ENCODE measurements at regions not wholly inside any gene's neighbourhood (a gene's known extent, or its start where the extent isn't known, plus 50 kb on each side); places are given as distances from the start of the nearest gene placed in this dataset.
"Not testable (repeated sequence)": the region's sequence is repeated elsewhere in the genome, so short reads cannot be mapped to it uniquely, and the experiment has no call there.

- no peak for DNase-seq
- in situ Hi-C loops (cut with HindIII; ENCODE audit: low pct_ligation_motif_present, low pct_unique_long_range_greater_than_20kb, low sequenced_read_pairs), result no loop called here
Measured at GRCh38 chr21:14741256-14741655, 195.1 kb upstream of the SAMSN1 start.

GRCh38 chr21:14740692-14741091, 194.6 kb upstream of the SAMSN1 start:
- no peak for DNase-seq
- in situ Hi-C loops (cut with HindIII; ENCODE audit: low pct_ligation_motif_present, low pct_unique_long_range_greater_than_20kb, low sequenced_read_pairs), result no loop called here

GRCh38 chr21:14740116-14740515, 194.0 kb upstream of the SAMSN1 start:
- in situ Hi-C loops (cut with HindIII; ENCODE audit: low pct_ligation_motif_present, low pct_unique_long_range_greater_than_20kb, low sequenced_read_pairs), result no loop called here
- DNase-seq, result no peak

GRCh38 chr21:14739590-14739989, 193.5 kb upstream of the SAMSN1 start:
- in situ Hi-C loops (cut with HindIII; ENCODE audit: low pct_ligation_motif_present, low pct_unique_long_range_greater_than_20kb, low sequenced_read_pairs), result no loop called here
- no peak for DNase-seq

- in situ Hi-C loops (cut with HindIII; ENCODE audit: low pct_ligation_motif_present, low pct_unique_long_range_greater_than_20kb, low sequenced_read_pairs); DNase-seq: not testable (repeated sequence)
Measured at GRCh38 chr21:14738576-14738975, 192.5 kb upstream of the SAMSN1 start.

GRCh38 chr21:14737922-14738321, 191.8 kb upstream of the SAMSN1 start:
- in situ Hi-C loops (cut with HindIII; ENCODE audit: low pct_ligation_motif_present, low pct_unique_long_range_greater_than_20kb, low sequenced_read_pairs), result no loop called here
- peak; percentile 51 for DNase-seq

GRCh38 chr21:14737284-14737691, 191.2 kb upstream of the SAMSN1 start:
- DNase-seq, result no peak
- in situ Hi-C loops (cut with HindIII; ENCODE audit: low pct_ligation_motif_present, low pct_unique_long_range_greater_than_20kb, low sequenced_read_pairs), result no loop called here

GRCh38 chr21:14736672-14737071, 190.6 kb upstream of the SAMSN1 start:
- DNase-seq, result no peak
- in situ Hi-C loops (cut with HindIII; ENCODE audit: low pct_ligation_motif_present, low pct_unique_long_range_greater_than_20kb, low sequenced_read_pairs), result no loop called here

GRCh38 chr21:14736162-14736561, 190.0 kb upstream of the SAMSN1 start:
- no peak for DNase-seq
- in situ Hi-C loops (cut with HindIII; ENCODE audit: low pct_ligation_motif_present, low pct_unique_long_range_greater_than_20kb, low sequenced_read_pairs), result no loop called here

- DNase-seq, result no peak
- in situ Hi-C loops (cut with HindIII; ENCODE audit: low pct_ligation_motif_present, low pct_unique_long_range_greater_than_20kb, low sequenced_read_pairs), result no loop called here
Measured at GRCh38 chr21:14734833-14735232, 188.7 kb upstream of the SAMSN1 start.

- in situ Hi-C loops (cut with HindIII; ENCODE audit: low pct_ligation_motif_present, low pct_unique_long_range_greater_than_20kb, low sequenced_read_pairs), result no loop called here
- DNase-seq, result no peak
Measured at GRCh38 chr21:14734191-14734590, 188.1 kb upstream of the SAMSN1 start.

- in situ Hi-C loops (cut with HindIII; ENCODE audit: low pct_ligation_motif_present, low pct_unique_long_range_greater_than_20kb, low sequenced_read_pairs), result no loop called here
- no peak for DNase-seq
Measured at GRCh38 chr21:14725219-14725618, 179.1 kb upstream of the SAMSN1 start.

GRCh38 chr21:14722841-14723483, 176.8 kb upstream of the SAMSN1 start:
- in situ Hi-C loops (cut with HindIII; ENCODE audit: low pct_ligation_motif_present, low pct_unique_long_range_greater_than_20kb, low sequenced_read_pairs), result no loop called here
- DNase-seq, result no peak

GRCh38 chr21:14720237-14720636, 174.1 kb upstream of the SAMSN1 start:
- in situ Hi-C loops (cut with HindIII; ENCODE audit: low pct_ligation_motif_present, low pct_unique_long_range_greater_than_20kb, low sequenced_read_pairs), result no loop called here

GRCh38 chr21:14718951-14719350, 172.8 kb upstream of the SAMSN1 start:
- no peak for DNase-seq
- in situ Hi-C loops (cut with HindIII; ENCODE audit: low pct_ligation_motif_present, low pct_unique_long_range_greater_than_20kb, low sequenced_read_pairs), result no loop called here

More at GRCh38 chr21:14720237-14720636, 174.1 kb upstream of the SAMSN1 start:
- no peak for DNase-seq

GRCh38 chr21:14716761-14717396, 170.8 kb upstream of the SAMSN1 start:
- in situ Hi-C loops (cut with HindIII; ENCODE audit: low pct_ligation_motif_present, low pct_unique_long_range_greater_than_20kb, low sequenced_read_pairs), result no loop called here
- no peak for DNase-seq

GRCh38 chr21:14713109-14713508, 167.0 kb upstream of the SAMSN1 start:
- in situ Hi-C loops (cut with HindIII; ENCODE audit: low pct_ligation_motif_present, low pct_unique_long_range_greater_than_20kb, low sequenced_read_pairs), result no loop called here
- DNase-seq, result no peak

- in situ Hi-C loops (cut with HindIII; ENCODE audit: low pct_ligation_motif_present, low pct_unique_long_range_greater_than_20kb, low sequenced_read_pairs), result no loop called here
- no peak for DNase-seq
Measured at GRCh38 chr21:14712121-14712715, 166.1 kb upstream of the SAMSN1 start.

- in situ Hi-C loops (cut with HindIII; ENCODE audit: low pct_ligation_motif_present, low pct_unique_long_range_greater_than_20kb, low sequenced_read_pairs), result no loop called here
- no peak for DNase-seq
Measured at GRCh38 chr21:14711287-14711686, 165.2 kb upstream of the SAMSN1 start.

GRCh38 chr21:14707511-14708020, 161.5 kb upstream of the SAMSN1 start:
- in situ Hi-C loops (cut with HindIII; ENCODE audit: low pct_ligation_motif_present, low pct_unique_long_range_greater_than_20kb, low sequenced_read_pairs), result no loop called here
- no peak for DNase-seq
